Endothelial cell of umbilical vein (primary cell): ENCODE measurements at regions not wholly inside any gene's neighbourhood (a gene's known extent, or its start where the extent isn't known, plus 50 kb on each side); places are given as distances from the start of the nearest gene placed in this dataset.

Experiments
- CTCF ChIP-seq, 2 donors: IDR thresholded peaks; 1 replicate in 1 of 2; 2 replicates in 1 of 2; pipeline ENCODE4 v1.5.1; 2011; ENCODE audit warnings: low read length in 2 of 2, mild to moderate bottlenecking in 2 of 2, moderate library complexity in 2 of 2, control low read depth in 1 of 2, inconsistent platforms in 1 of 2, low read depth in 1 of 2; ENCODE audit not compliant: insufficient read depth in 1 of 2; ENCODE audit errors: extremely low read depth in 1 of 2
- EZH2 ChIP-seq: IDR thresholded peaks from 2 replicates; pipeline ENCODE4 v1.6.1; 2012; ENCODE audit warnings: borderline replicate concordance, low read depth, mild to moderate bottlenecking, moderate library complexity, low read length, inconsistent platforms; ENCODE audit not compliant: severe bottlenecking
- JUN ChIP-seq: IDR thresholded peaks from 2 replicates; pipeline ENCODE4 v1.6.1; 2011; ENCODE audit warnings: borderline replicate concordance, low read depth; ENCODE audit not compliant: insufficient read length, insufficient read depth
- POLR2A ChIP-seq: IDR thresholded peaks from 2 replicates; pipeline ENCODE4 v1.6.1; 2012; ENCODE audit warnings: low read depth, mild to moderate bottlenecking, control low read depth, low read length

DNA sequence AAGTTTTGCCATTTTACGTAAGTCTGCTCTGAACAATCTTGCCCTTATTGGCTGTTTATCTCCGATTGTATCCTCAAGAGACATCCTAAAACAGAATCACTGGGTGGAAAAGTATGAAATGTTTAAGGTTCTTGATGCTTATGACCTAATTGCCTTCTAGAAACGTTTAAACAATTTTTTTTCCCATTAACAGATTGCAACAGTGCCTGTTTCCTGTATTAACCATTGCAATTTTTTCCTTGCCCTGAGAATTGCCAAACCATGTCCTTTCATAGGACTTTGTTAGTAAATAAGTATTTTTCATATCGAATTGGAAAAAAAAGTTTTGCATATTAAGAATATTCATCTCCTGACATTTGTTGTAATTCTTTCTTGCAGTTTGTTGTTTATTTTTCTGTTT is 639.8 kb downstream of the INHBA start:
- TF ChIP-seq JUN = no peak
- no peak for TF ChIP-seq CTCF (IDR thresholded peaks at IDR 0.05; ENCODE audit: extremely low read depth in 1 of 2, insufficient read depth in 1 of 2, low read depth in 1 of 2, low read length in 2 of 2)
- no peak for TF ChIP-seq EZH2
- no peak for TF ChIP-seq POLR2A
